IgD-negative memory B cell (primary cell): ENCODE measurements at regions not wholly inside any gene's neighbourhood (a gene's known extent, or its start where the extent isn't known, plus 50 kb on each side); places are given as distances from the start of the nearest gene placed in this dataset.
"Not testable (repeated sequence)": the region's sequence is repeated elsewhere in the genome, so short reads cannot be mapped to it uniquely, and the experiment has no call there.

Experiments
- H3K27ac Mint-ChIP-seq, 3 donors: one replicate each; pipeline ENCODE4 v1.8.0; 2020 to 2022; ENCODE audit warnings: mild to moderate bottlenecking in 3 of 3, mixed read lengths in 3 of 3, moderate library complexity in 1 of 3
- H3K27me3 Mint-ChIP-seq: one replicate; pipeline ENCODE4 v1.8.0; 2021; ENCODE audit warnings: mixed read lengths
- H3K36me3 Mint-ChIP-seq: one replicate; pipeline ENCODE4 v1.8.0; 2020; ENCODE audit warnings: mild to moderate bottlenecking, mixed read lengths
- H3K4me1 Mint-ChIP-seq, 3 donors: one replicate each; pipeline ENCODE4 v1.8.0; 2020 to 2022; ENCODE audit warnings: mixed read lengths in 3 of 3, mild to moderate bottlenecking in 1 of 3
- H3K4me3 Mint-ChIP-seq, 4 donors: one replicate each; pipeline ENCODE4 v1.8.0; 2020 to 2022; ENCODE audit warnings: mild to moderate bottlenecking in 4 of 4, mixed read lengths in 4 of 4, moderate library complexity in 3 of 4
- H3K9me3 Mint-ChIP-seq, 3 donors: one replicate each; pipeline ENCODE4 v1.8.0; 2020 to 2021; ENCODE audit warnings: mixed read lengths in 3 of 3, mild to moderate bottlenecking in 1 of 3

DNA sequence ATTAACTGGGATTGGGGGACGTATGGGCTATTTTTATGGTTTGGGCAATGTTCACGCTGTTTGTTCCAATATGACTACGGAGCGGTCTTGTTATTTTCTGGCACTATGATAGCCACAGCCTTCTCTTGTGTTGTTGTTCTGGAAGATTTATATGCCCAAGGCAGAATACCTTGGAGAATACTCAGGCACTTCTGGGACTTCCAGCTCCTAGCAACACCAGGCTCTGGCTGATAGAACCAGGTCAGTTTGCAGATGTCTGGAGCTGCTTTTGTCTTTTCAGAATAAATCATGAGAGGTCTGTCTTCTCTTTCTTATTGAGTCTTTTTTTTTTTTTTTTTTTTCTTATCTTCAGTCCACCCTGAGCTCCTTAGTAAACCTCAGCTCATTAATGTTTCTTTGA is 262.5 kb downstream of the MED10 start:
- Mint-ChIP-seq H3K9me3 (peaks cover 0 to 4% (median 3%) of the 10 kb centered on the region in 3 donors), H3K27me3 (peaks cover 4% of the 10 kb centered on the region), H3K27ac (no peak overlapping the region), H3K4me3 (no peak overlapping the region), H3K4me1 (no peaks in the 10 kb centered on the region), H3K36me3 (no peaks in the 10 kb centered on the region)

DNA sequence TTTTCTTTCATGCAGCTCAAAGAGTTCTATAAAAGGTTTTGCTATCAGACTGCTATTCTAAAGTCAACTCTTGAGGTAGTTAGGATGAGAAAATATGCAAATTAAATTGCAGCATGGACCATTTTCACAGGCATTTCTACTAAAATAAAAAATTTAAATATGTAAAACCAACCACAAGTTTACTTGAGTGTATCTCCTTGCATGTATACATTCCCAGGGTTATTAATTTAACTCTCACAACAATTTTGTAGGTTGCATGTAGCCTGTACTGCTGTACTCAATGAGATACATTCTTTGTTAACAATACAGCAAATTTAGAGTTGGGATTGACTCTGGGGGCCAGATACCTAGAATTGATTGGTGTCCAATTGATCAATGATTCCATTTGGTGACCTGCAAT is 265.8 kb downstream of the MED10 start:
- no peak overlapping the region for H3K27ac Mint-ChIP-seq
- H3K9me3 Mint-ChIP-seq = no peaks in the 10 kb centered on the region
- H3K4me3 Mint-ChIP-seq = no peak overlapping the region
- no peaks in the 10 kb centered on the region for H3K36me3 Mint-ChIP-seq
- H3K4me1 Mint-ChIP-seq = no peaks in the 10 kb centered on the region
- no peaks in the 10 kb centered on the region for H3K27me3 Mint-ChIP-seq

DNA sequence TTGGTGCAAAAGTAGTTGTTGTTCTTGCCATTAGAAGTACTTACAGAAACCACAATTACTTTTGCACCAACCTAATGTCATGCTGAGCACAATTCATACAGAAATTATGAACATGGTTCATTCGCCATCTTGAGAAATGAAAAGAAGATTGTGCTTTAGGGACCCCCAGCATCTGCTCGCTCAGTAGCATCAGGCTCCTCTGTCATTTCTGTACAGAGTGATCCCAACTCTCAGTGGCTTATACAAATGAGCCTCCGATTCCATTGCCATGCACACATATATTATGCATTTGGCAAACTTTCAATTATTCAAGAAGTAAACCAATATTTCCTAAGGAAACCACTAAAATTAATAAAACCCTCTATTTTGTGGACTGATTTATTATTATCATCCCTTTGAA is 266.2 kb downstream of the MED10 start:
- Mint-ChIP-seq H3K4me3 (no peak overlapping the region), H3K36me3 (no peaks in the 10 kb centered on the region), H3K9me3 (no peaks in the 10 kb centered on the region), H3K27me3 (no peaks in the 10 kb centered on the region), H3K27ac (no peak overlapping the region), H3K4me1 (no peaks in the 10 kb centered on the region)

DNA sequence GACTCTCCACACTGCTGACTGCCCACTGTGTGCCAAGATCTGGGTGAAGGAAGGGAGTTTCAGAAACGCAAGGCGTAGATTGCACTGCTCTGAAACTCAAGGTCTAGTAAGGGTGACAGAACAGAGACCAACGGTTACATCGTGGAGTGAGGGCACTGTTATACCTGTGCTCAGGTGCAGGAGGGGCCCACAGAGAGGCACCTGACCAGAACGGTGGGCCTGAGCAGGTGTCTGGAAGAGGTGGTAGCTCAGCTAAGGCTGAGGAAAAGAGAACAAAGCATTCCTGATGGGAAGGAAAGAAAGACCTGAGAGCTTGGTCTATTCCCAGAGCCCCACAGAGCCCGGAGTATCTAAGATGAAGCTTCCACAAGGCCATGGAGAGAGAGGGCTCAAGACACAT is 267.2 kb downstream of the MED10 start:
- no peaks in the 10 kb centered on the region for H3K27me3 Mint-ChIP-seq
- H3K4me3 Mint-ChIP-seq = no peak overlapping the region
- H3K36me3 Mint-ChIP-seq = no peaks in the 10 kb centered on the region
- H3K27ac Mint-ChIP-seq = no peak overlapping the region
- no peaks in the 10 kb centered on the region for H3K4me1 Mint-ChIP-seq
- no peaks in the 10 kb centered on the region for H3K9me3 Mint-ChIP-seq

DNA sequence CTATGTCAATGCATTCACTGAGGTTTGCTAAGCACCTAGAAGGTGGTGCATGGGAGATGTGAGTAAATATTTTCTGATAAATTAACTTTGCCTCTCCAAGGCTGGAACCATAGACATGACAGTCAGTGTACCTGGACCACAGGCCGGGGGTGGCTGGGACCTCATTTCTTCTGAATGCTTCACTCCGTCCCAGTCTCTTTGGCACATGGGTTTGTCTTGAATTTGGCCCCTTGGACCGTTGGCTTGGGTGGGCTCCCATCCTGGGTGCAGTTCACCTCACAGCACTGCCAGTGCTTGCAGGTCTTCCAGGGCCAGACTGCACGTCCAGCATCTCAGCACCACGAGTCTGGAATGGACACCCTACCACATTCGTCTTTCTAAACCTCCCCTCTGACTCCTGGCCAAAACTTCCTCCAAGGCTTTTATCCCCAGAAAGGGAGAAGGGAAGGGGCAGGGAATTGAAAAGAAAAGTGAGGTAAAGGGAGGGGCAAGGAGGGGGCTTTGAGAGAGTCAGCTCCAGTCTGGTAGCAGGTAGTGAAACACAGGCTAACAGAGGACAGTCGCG is 267.8 kb downstream of the MED10 start:
- no peaks in the 10 kb centered on the region for H3K36me3 Mint-ChIP-seq
- H3K9me3 Mint-ChIP-seq = no peaks in the 10 kb centered on the region
- no peaks in the 10 kb centered on the region for H3K27me3 Mint-ChIP-seq
- H3K4me3 Mint-ChIP-seq = no peak overlapping the region
- no peaks in the 10 kb centered on the region for H3K4me1 Mint-ChIP-seq
- H3K27ac Mint-ChIP-seq = no peak overlapping the region

DNA sequence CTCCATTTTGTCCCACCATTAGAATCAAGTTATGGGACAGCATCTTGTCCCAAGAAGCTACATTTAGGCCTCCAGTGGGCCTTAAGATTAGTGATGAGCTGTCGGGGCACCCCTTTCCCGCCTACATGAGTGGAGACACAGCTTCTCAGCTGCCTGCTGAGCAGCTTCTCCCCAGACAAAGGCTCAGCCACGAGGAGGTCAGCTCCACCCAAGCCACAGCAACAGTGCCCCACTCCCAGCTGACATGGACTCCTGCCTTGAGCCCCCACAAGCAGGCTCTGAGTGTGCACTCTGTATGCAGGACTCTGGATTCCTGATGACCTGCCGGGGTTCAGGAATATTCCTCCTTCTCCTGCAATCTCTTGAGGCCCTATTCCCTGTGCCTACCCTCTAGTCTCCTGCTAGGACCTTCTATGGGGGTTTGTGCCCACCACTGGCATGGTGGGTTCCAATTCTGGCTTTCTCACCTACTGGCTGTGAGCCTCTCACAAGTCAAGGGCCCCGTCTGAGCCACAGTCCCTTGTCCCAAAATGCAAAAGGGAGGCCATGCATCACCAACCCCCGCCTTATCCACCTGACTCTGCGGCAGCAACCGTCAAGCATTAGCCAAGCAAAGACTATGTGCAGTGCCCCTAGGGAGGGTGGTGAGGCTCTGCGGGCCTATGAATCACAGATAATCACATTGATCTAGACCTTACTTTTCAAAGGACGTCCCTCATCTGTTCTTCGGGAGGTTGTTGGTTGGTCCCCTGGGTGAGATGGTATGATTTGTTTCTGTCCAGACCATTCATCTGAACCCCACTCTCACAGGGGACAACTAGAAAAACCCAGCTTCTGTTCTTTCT is 269.1 kb downstream of the MED10 start:
- Mint-ChIP-seq H3K27me3 (peaks cover 2% of the 10 kb centered on the region), H3K4me1 (no peaks in the 10 kb centered on the region), H3K4me3 (peak overlapping the region in 1 of 4 donors; percentile 27), H3K27ac (no peak overlapping the region), H3K36me3 (no peaks in the 10 kb centered on the region), H3K9me3 (no peaks in the 10 kb centered on the region)

DNA sequence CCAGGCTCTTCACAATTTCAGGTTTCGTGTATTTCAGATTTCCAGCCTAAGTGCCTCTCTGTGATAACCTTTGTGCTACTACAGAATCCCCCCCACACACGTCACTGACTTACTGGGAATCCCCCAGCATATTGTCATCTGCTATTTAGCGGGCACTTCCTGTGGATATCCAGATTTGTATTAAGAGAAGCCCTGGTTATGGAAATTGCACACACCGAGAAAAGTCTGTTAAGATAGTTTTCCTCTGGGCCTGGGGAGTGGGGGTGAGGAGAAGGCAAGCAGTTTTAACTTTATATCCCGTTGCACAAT is 269.9 kb downstream of the MED10 start:
- Mint-ChIP-seq H3K4me1 (no peaks in the 10 kb centered on the region), H3K27me3 (peaks cover 2% of the 10 kb centered on the region), H3K4me3 (no peak overlapping the region), H3K27ac (no peak overlapping the region), H3K36me3 (no peaks in the 10 kb centered on the region), H3K9me3 (no peaks in the 10 kb centered on the region)

DNA sequence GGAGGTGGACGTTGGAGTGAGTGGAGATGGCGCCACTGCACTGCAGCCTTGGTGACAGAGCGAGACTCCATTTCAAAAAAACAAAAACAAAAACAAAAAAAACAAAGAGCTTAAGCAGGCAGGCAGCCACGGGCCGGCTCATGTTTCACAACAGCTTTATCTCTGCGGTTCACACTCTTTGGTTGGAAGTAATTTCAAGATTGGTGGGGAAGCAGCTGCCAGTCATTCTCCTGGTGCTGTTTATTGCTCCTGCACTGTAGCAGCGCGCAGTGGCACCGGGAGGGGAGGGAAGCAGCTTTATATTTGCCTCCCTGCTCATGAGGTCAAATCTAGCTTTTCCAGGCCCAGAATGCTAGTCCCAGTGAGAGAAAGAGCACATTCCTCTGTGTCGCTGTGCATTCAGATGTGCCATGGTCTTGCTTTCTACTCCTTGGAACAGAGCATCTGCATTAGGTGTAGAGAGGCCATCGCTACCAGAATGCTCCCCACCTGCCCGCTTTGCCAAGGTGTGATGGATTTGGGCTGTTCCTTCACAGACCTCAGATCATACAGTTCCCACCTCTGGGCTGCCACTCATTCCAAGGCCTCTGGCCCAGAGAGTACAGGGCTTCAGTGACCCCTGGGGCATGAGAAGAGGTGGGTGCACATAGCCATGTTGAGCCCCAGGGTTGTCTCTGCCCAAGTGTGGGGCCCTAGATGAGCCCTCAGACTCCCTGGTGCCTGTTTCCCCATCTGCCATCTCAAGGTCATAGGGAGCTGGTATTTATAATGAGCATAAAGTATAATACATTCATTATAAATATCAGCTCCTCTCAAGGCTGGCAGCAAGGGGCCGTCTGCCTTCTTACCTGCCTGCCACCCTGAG is 270.4 kb downstream of the MED10 start:
- Mint-ChIP-seq H3K27ac (no peak overlapping the region), H3K9me3 (no peaks in the 10 kb centered on the region), H3K4me3 (no peak overlapping the region), H3K36me3 (no peaks in the 10 kb centered on the region), H3K4me1 (no peaks in the 10 kb centered on the region), H3K27me3 (peaks cover 2% of the 10 kb centered on the region)

DNA sequence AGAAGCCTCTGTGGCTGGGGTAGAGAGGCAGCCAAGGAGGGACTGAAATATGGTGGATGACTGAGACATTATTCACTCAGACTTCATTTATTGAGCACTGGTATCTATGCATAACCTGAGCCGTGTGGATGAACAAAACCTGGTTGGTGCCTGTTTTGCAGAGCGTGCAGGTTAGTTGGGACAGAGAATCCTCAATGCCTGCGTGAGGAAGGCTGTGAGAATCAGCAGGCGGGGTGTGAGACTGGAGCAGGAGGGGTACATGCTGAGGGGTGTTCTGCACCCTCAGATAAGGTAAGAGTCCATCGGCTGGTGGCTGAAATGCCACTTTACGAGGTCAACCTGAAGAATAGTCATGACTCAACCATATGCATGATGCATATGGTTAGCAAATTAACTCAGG is 271.6 kb downstream of the MED10 start:
- Mint-ChIP-seq H3K4me3 (no peak overlapping the region), H3K36me3 (no peaks in the 10 kb centered on the region), H3K4me1 (no peaks in the 10 kb centered on the region), H3K9me3 (no peaks in the 10 kb centered on the region), H3K27ac (no peak overlapping the region), H3K27me3 (peaks cover 2% of the 10 kb centered on the region)

DNA sequence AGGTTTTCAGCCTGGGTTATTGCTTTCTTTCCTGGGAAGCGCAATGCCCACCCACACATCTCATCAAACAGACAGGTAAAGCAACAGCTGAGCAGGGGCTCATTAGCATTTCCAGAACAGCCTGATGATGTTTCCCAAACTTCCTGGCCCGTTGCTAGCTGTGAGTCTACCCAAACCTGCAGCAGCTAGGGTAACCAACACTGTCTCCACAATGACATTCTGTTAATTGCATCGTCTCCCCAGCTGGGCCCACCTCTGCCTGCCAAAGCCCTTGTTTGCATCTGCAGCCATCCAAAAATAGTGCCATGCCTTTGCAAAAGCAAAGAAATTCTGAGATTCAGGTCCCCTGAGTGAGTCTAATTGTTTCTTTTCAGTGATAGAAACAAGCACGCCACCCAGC is 273.0 kb downstream of the MED10 start:
- H3K4me1 Mint-ChIP-seq = no peaks in the 10 kb centered on the region
- H3K36me3 Mint-ChIP-seq = no peaks in the 10 kb centered on the region
- H3K4me3 Mint-ChIP-seq = no peak overlapping the region
- H3K27ac Mint-ChIP-seq = no peak overlapping the region
- peaks cover 2% of the 10 kb centered on the region for H3K27me3 Mint-ChIP-seq
- no peaks in the 10 kb centered on the region for H3K9me3 Mint-ChIP-seq

DNA sequence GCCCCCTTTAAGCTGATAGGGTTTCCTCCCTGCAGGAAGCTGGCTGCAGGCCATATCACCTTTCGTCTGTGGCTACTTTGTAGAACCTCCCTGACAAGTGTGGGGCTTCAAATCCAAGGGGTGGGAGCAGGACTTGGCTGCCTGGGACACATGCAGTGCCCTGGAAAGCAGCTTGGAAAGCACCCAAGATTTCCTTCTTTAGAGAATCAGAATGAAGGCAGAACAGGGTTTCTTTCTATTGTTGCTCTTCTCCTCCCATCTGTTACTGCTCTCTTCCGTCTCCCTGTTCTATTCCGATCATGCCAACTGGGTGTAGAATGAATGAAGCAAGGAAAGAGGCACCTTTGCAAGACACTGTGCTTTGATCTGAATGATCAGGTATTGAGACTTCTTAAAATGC is 282.2 kb downstream of the MED10 start:
- Mint-ChIP-seq H3K4me3 (no peak overlapping the region), H3K4me1 (peaks cover 0 to 3% (median 0%) of the 10 kb centered on the region in 3 donors), H3K9me3 (no peaks in the 10 kb centered on the region), H3K27ac (no peak overlapping the region), H3K36me3 (no peaks in the 10 kb centered on the region), H3K27me3 (no peaks in the 10 kb centered on the region)

DNA sequence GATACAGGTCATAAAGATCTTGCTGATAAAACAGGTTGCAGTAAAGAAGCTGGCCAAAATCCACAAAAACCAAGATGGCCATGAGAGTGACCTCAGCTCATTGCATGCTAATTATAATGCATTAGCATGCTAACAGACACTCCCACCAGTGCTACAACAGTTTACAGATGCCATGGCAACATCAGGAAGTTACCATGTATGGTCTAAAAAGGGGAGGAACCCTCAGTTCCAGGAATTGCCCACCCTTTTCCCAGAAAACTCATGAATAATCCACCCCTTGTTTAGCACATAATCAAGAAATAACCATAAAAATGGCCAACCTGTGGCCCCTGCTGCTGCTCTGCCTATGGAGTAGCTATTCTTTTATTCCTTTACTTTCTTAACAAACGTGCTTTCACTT is 284.2 kb downstream of the MED10 start:
- H3K27me3 Mint-ChIP-seq, H3K4me3 Mint-ChIP-seq, H3K4me1 Mint-ChIP-seq, H3K36me3 Mint-ChIP-seq, H3K27ac Mint-ChIP-seq, H3K9me3 Mint-ChIP-seq: not testable (repeated sequence)

DNA sequence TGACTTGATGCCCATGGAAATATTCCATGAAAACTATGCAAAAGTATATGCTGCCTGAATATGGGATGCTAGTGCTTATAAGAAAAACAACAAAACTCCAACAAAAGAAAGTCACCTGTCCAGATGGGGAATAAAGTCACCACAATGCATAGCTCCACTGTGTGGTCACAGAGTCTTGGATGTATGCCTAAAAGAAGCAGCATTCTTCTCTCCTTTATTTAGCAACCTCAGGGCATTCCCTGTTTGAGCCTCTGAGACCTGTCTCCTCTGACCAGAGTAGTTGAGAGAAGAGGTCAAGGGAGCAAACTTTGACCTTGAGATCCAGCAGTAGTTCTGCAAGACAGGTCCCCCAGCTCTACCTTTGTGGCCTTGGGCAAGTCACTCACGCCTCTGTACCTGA is 287.5 kb downstream of the MED10 start:
- H3K4me3 Mint-ChIP-seq = no peak overlapping the region
- peaks cover 1% of the 10 kb centered on the region for H3K27me3 Mint-ChIP-seq

DNA sequence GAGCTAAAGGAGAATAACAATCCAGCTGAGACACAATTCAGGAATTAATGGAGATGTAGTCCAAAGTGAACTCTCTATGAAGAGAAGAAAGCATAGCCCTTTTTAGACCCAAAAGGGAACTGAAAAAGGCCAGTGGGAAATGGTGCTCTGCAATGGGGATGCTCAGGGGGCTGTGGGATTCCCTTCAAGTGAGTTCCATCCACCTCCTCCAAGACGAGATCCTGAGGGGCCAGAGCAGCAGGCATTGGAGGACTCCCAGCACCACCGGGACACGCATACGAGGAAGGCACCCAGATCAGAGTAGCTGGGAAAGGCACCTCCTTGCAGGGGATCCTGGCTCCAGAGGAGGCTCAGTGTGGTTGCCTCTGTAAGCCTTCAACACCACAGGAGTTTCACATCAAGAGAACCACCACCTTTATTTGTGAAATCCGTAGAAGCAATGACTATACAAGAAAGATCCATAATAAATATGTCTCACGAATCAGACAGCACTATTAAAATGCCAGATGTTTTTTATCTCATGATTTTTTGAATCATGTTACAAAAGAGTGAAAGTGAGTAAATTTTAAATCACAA is 288.2 kb downstream of the MED10 start:
- Mint-ChIP-seq H3K4me3 (no peak overlapping the region), H3K9me3 (no peaks in the 10 kb centered on the region), H3K4me1 (peaks cover 0 to 3% (median 0%) of the 10 kb centered on the region in 3 donors), H3K27ac (no peak overlapping the region), H3K27me3 (peaks cover 1% of the 10 kb centered on the region), H3K36me3 (no peaks in the 10 kb centered on the region)

More for the DNA sequence above, 287.5 kb downstream of the MED10 start:
- H3K4me1 Mint-ChIP-seq = peaks cover 0 to 3% (median 0%) of the 10 kb centered on the region in 3 donors
- H3K9me3 Mint-ChIP-seq = no peaks in the 10 kb centered on the region
- no peak overlapping the region for H3K27ac Mint-ChIP-seq
- H3K36me3 Mint-ChIP-seq = no peaks in the 10 kb centered on the region

DNA sequence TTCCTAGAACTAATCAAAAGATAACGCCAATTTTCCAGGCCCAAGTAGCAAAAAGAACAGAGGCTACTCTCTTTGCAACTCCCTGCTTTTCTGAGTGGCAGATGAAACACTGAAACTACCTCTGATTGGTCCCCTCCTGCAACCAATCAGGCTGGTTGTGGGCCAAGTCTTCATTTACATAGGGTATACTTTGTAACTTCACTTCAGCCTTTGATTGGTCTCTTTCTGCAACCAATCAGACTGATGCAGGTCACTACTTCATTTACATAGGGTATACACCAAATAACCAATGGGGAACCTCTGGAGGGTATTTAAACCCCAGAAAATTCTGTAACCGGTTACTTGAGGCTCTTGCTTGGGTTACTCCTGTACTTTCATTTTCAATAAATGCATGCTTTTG is 289.6 kb downstream of the MED10 start:
- H3K27me3 Mint-ChIP-seq = peaks cover 1% of the 10 kb centered on the region
- H3K9me3 Mint-ChIP-seq = no peaks in the 10 kb centered on the region
- no peak overlapping the region for H3K4me3 Mint-ChIP-seq
- H3K27ac Mint-ChIP-seq = no peak overlapping the region
- no peaks in the 10 kb centered on the region for H3K36me3 Mint-ChIP-seq
- H3K4me1 Mint-ChIP-seq = peaks cover 0 to 3% (median 0%) of the 10 kb centered on the region in 3 donors
